NT2/D1 (cell line): ENCODE measurements at regions not wholly inside any gene's neighbourhood (a gene's known extent, or its start where the extent isn't known, plus 50 kb on each side); places are given as distances from the start of the nearest gene placed in this dataset.

Experiments
- SUZ12 ChIP-seq: IDR thresholded peaks from 2 replicates; pipeline ENCODE4 v1.6.1; 2011; ENCODE audit not compliant: insufficient read length, insufficient read depth; ENCODE audit errors: extremely low read depth
- YY1 ChIP-seq: IDR thresholded peaks from 2 replicates; pipeline ENCODE4 v1.6.1; 2011; ENCODE audit not compliant: insufficient read length, insufficient read depth

DNA sequence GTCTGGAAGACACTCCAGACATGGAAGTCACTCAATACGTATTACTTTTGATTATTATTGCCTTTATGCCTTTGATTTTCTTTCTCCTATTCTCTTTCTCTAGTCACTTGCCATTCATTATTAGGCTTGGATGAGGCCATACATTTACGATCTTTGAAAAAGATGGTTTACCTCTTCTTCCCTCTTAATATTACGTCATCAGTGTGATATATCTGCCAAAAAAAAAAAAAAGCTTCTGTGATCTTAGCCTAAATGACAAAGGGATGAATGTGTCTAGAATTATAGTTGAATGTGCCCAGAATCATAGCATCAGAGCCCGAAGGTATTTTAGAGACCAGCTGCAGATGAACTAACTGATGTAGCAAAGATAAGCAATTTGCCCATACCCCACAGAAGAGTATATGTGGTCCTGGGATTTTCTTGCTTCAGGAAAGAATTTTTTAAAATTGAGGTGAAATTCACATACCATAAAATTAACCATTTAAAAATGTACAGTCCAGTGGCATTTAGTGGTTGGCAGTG, 73.9 kb downstream of the HHEX start:
- TF ChIP-seq YY1: no peak
- no peak for TF ChIP-seq SUZ12
